MG63 (cell line): ENCODE measurements at regions not wholly inside any gene's neighbourhood (a gene's known extent, or its start where the extent isn't known, plus 50 kb on each side); places are given as distances from the start of the nearest gene placed in this dataset.

Experiments
- DNase-seq: peaks from one replicate; pipeline ENCODE4 v3.0.0-alpha.2; 2020
- H3K27me3 ChIP-seq: fragments of 250-450 bp; sonication (Bioruptor Pico); 2 replicates; pipeline ENCODE4 v1.5.1; 2020; ENCODE audit warnings: mild to moderate bottlenecking, moderate library complexity
- H3K36me3 ChIP-seq: fragments of 250-450 bp; sonication (Bioruptor Pico); 2 replicates; pipeline ENCODE4 v1.5.1; 2020; ENCODE audit warnings: mild to moderate bottlenecking, moderate library complexity
- H3K4me3 ChIP-seq: fragments of 250-450 bp; sonication (Bioruptor Pico); 2 replicates; pipeline ENCODE4 v1.5.1; 2020; ENCODE audit warnings: mild to moderate bottlenecking, moderate library complexity
- H3K9me3 ChIP-seq: fragments of 250-450 bp; sonication (Bioruptor Pico); 2 replicates; pipeline ENCODE4 v1.5.1; 2020; ENCODE audit warnings: mild to moderate bottlenecking, moderate library complexity

- Histone ChIP-seq H3K9me3 (peaks cover 6% of the 10 kb centered on the region), H3K27me3 (no peaks in the 10 kb centered on the region), H3K4me3 (no peak overlapping the region), H3K36me3 (no peaks in the 10 kb centered on the region)
- no peak for DNase-seq
These were observed 151.8 kb downstream of the MIS18A start for GRCh38 chr21:32127081-32127480.

DNA sequence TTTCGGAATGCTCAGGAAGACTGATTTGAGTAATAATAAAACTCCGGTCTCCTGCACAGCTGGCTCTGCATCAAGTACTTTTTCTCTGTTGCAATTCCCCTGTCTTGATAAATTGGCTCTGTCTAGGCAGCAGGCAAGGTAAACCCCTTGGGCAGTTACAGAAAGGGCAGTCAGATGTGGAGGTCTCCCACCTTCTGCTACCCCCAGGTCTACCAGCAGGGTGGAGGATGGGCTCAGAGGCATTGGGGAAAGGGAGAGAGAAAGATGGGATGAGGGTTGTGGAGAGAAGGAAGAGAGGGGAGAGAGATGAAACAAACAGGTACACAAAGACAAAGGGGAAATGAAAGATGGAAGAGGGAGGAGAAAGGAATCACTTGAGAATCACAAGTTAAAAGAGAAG lies 156.8 kb downstream of the MIS18A start:
- Histone ChIP-seq H3K27me3 (no peaks in the 10 kb centered on the region), H3K36me3 (no peaks in the 10 kb centered on the region), H3K4me3 (no peak overlapping the region), H3K9me3 (peaks cover 9% of the 10 kb centered on the region)
- DNase-seq: no peak

DNA sequence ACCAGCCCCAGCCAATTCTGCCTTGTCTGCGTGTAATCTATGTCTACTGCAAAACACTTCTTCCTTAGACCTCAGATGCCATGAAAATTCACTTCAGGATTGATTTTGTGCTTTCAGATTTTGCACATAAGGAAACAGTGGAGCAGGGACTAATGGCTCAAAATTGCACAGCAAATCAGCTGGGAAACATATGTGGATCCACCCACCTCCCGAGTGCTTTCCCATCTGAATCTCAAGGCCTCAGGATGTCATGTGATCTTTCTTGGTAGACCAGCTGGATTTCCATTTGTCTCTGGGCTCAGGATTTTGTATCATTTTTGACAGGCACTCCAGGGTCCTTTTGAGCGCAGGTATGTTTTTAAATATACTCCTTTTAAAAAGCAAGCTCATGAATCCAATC lies 158.6 kb downstream of the MIS18A start:
- Histone ChIP-seq H3K9me3 (peaks cover 9% of the 10 kb centered on the region), H3K27me3 (no peaks in the 10 kb centered on the region)

GRCh38 chr21:32119811-32120210 lies 159.0 kb downstream of the MIS18A start:
- no peak for DNase-seq
- Histone ChIP-seq H3K4me3 (no peak overlapping the region), H3K27me3 (no peaks in the 10 kb centered on the region), H3K9me3 (peaks cover 9% of the 10 kb centered on the region), H3K36me3 (no peaks in the 10 kb centered on the region)

More for the DNA sequence above, 158.6 kb downstream of the MIS18A start:
- Histone ChIP-seq H3K36me3 (no peaks in the 10 kb centered on the region), H3K4me3 (no peak overlapping the region)
- no peak for DNase-seq

GRCh38 chr21:32119389-32119788 lies 159.5 kb downstream of the MIS18A start:
- H3K4me3 ChIP-seq: no peak overlapping the region
- no peak for DNase-seq
- H3K36me3 ChIP-seq: no peaks in the 10 kb centered on the region
- peaks cover 6% of the 10 kb centered on the region; the same call in 1 of the 2 replicates for H3K9me3 ChIP-seq
- H3K27me3 ChIP-seq: no peaks in the 10 kb centered on the region

DNA sequence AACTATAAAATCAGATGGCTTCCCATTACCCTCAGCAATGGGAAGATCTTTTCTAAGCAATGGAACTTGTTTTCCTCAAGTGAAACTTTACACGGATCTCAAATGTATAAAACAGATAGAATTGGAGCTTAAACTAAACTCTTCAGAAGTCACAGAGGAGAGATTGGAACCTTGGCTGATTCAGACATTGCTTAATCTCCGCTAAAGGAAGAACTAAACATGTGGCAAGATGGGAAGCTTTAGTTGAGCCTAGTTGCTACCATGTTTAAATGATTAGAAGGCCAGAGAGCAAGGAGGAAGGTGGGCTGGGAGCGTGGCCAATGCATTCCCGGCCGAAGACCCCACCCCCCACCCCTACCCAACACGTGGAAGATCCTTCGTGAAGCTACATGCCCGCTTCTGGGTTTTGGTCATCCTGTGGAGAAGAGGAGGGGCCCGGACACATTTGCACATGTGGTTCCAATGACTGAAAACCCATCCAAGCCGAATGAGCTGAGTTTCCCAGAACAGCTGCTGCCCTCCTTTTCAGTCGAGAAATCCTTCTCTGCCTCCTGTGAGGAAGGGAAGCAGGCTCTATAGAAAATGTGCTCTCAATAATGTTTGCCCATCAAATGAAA lies 164.3 kb downstream of the MIS18A start:
- Histone ChIP-seq H3K4me3 (no peak overlapping the region), H3K36me3 (no peaks in the 10 kb centered on the region), H3K27me3 (no peaks in the 10 kb centered on the region), H3K9me3 (no peaks in the 10 kb centered on the region)
- DNase-seq: no peak

GRCh38 chr21:32113486-32113885 lies 165.4 kb downstream of the MIS18A start:
- no peaks in the 10 kb centered on the region for H3K27me3 ChIP-seq
- no peak overlapping the region for H3K4me3 ChIP-seq
- DNase-seq: no peak
- H3K9me3 ChIP-seq: no peaks in the 10 kb centered on the region
- no peaks in the 10 kb centered on the region for H3K36me3 ChIP-seq

DNA sequence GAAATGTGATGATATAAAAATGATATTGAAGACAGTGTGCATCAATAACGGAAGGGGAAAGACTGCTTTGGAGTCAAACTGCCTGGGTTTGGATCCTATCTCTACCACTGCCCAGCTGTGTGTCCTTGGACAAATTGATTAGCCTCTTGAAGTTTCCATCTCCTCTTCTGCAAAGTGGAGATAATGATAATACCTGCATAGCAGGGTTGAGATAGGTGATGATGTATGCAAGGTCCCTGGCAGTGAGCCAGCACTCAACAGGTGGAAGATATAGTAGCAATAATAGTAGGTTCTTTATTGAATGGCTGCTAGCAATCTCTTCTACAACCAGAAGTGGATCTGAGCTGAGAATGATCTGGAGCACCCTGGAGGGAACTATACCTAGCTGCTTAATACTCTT lies 166.7 kb downstream of the MIS18A start:
- DNase-seq: no peak
- Histone ChIP-seq H3K27me3 (no peaks in the 10 kb centered on the region), H3K9me3 (no peaks in the 10 kb centered on the region)

DNA sequence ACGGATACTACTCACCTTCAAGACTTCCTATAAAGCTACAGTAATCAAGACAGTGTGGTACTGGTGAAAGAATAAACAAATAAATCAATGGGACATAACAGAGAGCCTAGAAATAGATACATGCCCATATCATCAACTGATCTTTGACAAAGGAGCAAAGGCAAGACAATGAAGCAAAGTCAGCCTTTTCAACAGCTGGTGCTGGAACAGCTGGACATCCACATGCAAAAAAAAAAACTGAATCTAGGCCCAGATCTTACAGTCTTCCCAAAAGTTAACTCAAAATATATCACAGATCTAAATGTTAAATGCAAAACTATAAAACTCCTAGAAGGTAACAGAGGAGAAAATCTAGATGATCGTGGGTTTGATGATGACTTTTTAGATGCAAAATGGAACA lies 170.3 kb downstream of the MIS18A start:
- Histone ChIP-seq H3K4me3 (no peak overlapping the region), H3K27me3 (no peaks in the 10 kb centered on the region), H3K36me3 (no peaks in the 10 kb centered on the region), H3K9me3 (no peaks in the 10 kb centered on the region)
- DNase-seq: no peak

More for the DNA sequence above, 166.7 kb downstream of the MIS18A start:
- Histone ChIP-seq H3K4me3 (no peak overlapping the region), H3K36me3 (no peaks in the 10 kb centered on the region)

- Histone ChIP-seq H3K9me3 (no peaks in the 10 kb centered on the region), H3K36me3 (no peaks in the 10 kb centered on the region), H3K27me3 (no peaks in the 10 kb centered on the region), H3K4me3 (no peak overlapping the region)
- no peak for DNase-seq
These were observed 175.5 kb downstream of the MIS18A start for GRCh38 chr21:32103361-32103760.

- Histone ChIP-seq H3K36me3 (no peaks in the 10 kb centered on the region), H3K4me3 (no peak overlapping the region), H3K9me3 (no peaks in the 10 kb centered on the region), H3K27me3 (no peaks in the 10 kb centered on the region)
- no peak for DNase-seq
These were observed 176.4 kb downstream of the MIS18A start for GRCh38 chr21:32102426-32102825.

DNA sequence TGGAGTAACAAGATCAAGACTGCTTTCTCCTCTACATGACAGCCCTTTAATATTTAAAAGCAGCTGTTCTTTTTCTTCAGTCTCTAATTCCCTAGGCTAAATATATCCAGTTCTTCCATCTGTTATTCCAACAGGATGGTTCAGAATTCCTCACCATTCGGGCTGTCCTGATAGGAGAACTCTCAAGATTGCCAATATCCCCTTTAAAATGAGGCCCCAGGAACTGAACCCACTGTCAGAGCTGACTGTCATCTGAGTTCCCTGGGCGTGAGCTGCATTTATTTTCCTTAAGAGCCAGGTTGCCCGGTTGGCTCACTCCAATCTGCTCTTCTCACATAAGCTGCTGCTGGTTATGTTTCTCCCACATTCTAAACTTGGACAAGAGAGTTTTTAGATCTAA lies 177.6 kb downstream of the MIS18A start:
- Histone ChIP-seq H3K9me3 (no peaks in the 10 kb centered on the region), H3K4me3 (no peak overlapping the region), H3K27me3 (no peaks in the 10 kb centered on the region), H3K36me3 (no peaks in the 10 kb centered on the region)
- no peak for DNase-seq

DNA sequence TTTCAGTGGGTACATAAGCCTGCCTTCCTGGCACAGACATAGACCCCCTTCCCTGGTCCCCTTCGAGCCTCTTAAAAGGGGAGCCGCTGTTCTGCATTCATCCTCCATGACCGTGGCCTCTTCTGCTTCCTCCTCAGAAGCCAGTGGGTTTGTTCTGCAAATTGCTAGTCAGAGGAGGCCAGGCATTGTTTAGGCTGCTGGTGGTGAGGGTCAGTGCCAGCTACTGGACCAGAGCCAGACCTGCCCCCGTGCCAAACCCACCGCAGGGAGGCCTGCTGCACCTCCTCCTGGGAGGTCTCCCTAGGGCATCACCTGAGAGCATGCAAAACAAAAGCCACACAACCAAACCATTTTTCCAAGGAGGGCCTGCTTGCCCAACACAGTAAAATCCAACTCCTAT lies 178.4 kb downstream of the MIS18A start:
- no peaks in the 10 kb centered on the region for H3K27me3 ChIP-seq
- H3K9me3 ChIP-seq: no peaks in the 10 kb centered on the region
- DNase-seq: no peak
- no peak overlapping the region for H3K4me3 ChIP-seq
- H3K36me3 ChIP-seq: no peaks in the 10 kb centered on the region

DNA sequence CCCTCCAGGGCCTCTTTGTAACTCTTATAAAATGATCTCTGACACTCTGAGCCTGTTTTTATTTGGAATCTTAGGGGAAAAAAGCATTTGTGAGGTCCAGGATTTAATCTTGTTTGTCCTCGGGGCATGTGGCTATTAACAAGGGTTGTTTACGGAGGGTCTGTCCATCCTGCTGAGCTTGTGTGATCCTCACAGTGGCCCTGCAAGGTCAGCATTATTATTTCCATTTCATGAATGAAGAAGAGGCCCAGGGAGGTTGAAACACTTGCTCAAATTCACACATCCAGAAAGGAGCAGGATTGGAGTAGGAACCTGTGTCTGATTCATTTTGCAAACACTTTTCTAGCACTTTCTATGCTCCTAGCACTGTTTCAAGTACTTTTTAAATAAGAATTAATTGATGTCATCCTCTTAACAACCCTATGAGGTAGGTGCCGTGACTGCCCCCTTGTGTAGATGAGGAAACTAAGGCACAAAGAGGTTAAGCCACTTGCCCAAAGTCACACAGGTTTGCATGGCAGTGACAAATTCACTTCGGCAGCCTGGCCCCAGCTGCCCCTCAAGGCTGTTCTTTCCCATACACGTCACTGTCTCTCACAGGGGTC lies 178.9 kb downstream of the MIS18A start:
- no peaks in the 10 kb centered on the region for H3K36me3 ChIP-seq
- no peaks in the 10 kb centered on the region for H3K27me3 ChIP-seq
- DNase-seq: no peak
- H3K4me3 ChIP-seq: no peak overlapping the region
- H3K9me3 ChIP-seq: no peaks in the 10 kb centered on the region

GRCh38 chr21:32096411-32096810 lies 182.4 kb downstream of the MIS18A start:
- Histone ChIP-seq H3K9me3 (no peaks in the 10 kb centered on the region), H3K36me3 (no peaks in the 10 kb centered on the region), H3K4me3 (no peak overlapping the region), H3K27me3 (no peaks in the 10 kb centered on the region)
- peak; percentile 12 for DNase-seq

DNA sequence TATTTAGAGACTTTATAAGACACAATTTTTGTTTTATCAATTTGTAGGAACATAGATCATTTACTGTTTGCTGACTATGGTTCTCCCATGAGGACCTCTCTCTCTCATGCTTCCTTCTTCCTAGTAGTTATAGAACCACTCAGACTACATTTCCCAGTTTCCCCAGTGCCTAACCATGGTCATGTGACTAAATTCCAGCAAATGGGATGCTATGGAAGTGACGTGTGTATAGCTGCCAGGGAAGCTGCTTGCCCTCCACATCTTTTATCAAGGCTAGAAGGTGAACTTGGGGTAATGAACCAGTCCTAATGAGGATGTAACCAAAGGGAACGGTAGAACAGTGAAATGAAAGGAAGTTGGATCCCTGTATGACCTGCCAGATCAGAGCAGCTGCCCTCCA lies 184.0 kb downstream of the MIS18A start:
- no peaks in the 10 kb centered on the region for H3K36me3 ChIP-seq
- no peaks in the 10 kb centered on the region for H3K27me3 ChIP-seq
- no peaks in the 10 kb centered on the region for H3K9me3 ChIP-seq
- DNase-seq: no peak
- no peak overlapping the region for H3K4me3 ChIP-seq

DNA sequence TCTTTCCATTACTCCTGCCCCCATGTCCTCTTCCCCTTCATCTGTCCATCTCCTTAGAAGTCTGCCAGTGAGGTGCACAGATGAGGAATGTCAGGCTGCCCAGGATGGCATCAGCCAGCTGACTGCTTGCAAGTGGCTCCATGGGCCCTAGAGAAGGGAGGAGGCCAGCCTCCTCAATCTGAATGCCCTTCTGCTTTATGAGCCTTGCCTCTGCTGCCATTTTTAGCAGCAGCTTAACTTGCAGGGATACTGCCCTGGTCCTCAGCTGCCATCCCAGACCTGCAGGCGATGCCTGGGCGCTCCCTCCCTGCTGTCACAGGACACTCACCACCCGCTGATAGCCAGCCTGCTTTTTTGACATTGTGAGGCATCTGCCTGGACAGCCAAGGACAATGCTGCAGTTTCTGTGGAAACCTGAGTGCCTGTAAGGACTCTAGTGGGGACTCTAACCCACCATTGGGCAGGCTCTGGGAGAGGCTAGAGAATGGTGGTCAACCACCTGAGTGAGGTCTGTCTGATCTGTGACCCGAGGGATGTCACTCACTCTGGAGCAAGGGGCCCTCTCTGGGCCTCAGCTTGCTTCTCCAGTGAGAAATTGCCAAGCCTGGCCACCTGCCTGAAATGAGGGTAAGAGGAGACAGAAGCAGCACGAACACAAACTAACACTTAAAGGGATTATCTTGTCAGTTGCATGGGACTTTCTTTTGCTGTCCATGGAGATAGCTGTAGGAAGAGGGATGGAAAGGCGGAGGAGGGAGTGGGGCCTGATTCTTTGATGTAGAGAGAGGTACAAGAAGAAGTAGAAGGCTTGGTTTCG lies 185.0 kb downstream of the MIS18A start:
- Histone ChIP-seq H3K9me3 (no peaks in the 10 kb centered on the region), H3K36me3 (no peaks in the 10 kb centered on the region), H3K27me3 (no peaks in the 10 kb centered on the region), H3K4me3 (no peak overlapping the region)
- DNase-seq: no peak

DNA sequence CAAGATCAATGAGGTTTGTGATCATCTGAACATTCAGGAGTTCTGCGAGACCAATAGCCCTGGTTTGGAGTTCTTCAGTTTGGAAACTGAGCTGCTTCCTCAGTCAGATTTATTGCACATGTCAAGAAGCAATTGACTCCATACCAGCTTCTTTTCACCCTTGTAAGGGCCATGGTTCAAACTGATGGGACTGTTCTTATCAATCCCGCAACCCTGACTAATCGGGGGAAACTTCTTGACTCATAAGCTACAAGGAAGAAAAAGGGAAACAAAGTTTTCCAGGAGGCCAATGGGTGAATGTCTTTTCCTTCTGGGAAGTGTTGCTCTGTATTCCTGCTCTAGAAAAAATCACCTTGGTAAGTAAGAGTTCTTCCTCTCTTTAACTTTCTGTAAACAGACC lies 187.9 kb downstream of the MIS18A start:
- Histone ChIP-seq H3K9me3 (no peaks in the 10 kb centered on the region), H3K27me3 (no peaks in the 10 kb centered on the region)

More for the DNA sequence above, 187.9 kb downstream of the MIS18A start:
- Histone ChIP-seq H3K36me3 (no peaks in the 10 kb centered on the region), H3K4me3 (no peak overlapping the region)
- no peak for DNase-seq
